Sciatic nerve (tissue), 2 donors: ENCODE measurements at regions not wholly inside any gene's neighbourhood (a gene's known extent, or its start where the extent isn't known, plus 50 kb on each side); places are given as distances from the start of the nearest gene placed in this dataset.
"Not testable (repeated sequence)": the region's sequence is repeated elsewhere in the genome, so short reads cannot be mapped to it uniquely, and the experiment has no call there.

ENCODE experiments used
- ATAC-seq: fragments of 200-7000 bp; cut with Tn5 transposase; one replicate; pipeline ENCODE4 v1.9.1; 2020; ENCODE audit warnings: mild to moderate bottlenecking, moderate library complexity
- DNase-seq: peaks from one replicate; pipeline ENCODE4 v3.0.0-alpha.2; 2020; ENCODE audit warnings: low spot score
- intact Hi-C: fragments of 100-400 bp; cut with DNase I; formaldehyde crosslinking; loops from one replicate; pipeline ENCODE4 v1.14.2; 2022
- donor health status: DM: no; HTN: no; CAD: no.
- donor health status: DM: no; HTN: no; CAD: no.

DNA sequence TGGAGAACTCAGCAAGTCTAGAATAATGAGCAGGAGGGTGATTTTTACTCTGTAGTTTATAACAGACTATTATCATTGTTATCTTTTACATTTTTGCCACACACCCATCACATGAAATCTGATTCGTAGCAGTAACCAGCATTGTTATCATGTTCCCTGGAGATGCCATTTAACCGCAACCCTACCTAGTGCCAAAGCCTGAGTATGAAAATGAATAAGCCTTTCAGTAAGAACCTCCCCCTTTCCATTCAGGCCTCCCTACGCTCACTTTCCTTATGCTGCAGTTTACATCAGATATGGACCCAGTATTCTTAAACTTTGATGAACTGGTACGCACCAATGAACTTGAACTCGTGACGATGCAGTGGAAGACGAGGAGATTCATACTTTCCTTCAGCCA lies 158.7 kb upstream of the SPRED1 start:
- ATAC-seq (peak; percentile 34), DNase-seq (no peak)
- intact Hi-C loops = no loop called here

DNA sequence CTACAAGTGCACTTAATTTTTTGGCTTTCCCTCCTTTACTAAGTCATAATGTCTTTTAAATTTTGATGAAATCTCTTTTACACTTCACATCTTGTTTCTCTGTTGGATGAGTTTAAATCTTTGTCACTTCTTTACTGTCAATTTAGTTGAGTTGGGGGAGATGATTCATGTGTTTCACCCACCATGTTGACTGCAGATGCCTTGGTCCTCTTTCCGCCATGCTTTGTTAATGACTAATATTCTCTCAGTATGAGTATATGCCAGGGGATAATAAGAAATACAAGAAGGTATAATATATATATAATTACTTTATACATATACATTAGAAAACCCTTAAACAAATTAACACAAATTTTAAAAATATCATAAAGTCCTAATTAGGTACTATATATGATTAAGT lies 149.7 kb upstream of the SPRED1 start:
- no peak for DNase-seq
- ATAC-seq = no peak
- intact Hi-C loops = no loop called here

DNA sequence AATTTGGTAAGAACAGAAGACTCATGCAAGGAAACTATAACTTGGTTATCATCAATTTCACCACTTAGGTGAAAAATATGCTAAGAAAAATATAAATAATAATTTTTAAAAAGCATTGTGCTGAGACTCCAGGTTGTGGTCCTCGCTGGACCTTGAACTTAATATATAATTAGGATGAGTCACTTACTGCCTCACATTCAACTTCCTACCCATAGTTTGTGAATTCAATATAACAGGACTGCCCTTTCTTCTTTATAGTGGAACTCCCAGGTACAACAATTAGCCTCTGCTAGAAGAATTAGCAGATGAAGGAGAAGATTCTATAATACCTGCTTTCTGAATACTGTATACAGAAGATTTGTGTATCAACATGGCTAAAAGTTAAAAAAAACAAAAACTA lies 149.1 kb upstream of the SPRED1 start:
- intact Hi-C loops = no loop called here
- no peak for DNase-seq
- no peak for ATAC-seq

DNA sequence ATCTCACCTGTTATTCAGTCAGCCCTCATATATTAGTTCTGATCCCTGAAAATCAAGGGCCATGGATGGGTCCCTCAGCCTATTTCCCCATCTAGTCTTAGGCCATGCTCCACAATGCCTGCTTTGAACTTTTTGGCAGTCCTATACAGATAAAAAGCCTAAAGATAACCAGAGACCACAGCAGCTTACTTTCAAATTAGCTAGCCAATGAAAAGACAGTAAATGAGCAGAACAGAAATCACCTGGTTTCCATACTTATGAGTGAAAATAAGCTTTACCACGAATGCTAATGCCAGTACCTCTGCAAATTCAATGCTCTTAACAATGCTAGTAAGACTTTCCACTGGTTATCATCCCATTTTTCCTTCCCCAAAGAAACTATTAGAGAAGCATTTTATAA lies 141.6 kb upstream of the SPRED1 start:
- no peak for ATAC-seq
- intact Hi-C loops = no loop called here
- no peak for DNase-seq

DNA sequence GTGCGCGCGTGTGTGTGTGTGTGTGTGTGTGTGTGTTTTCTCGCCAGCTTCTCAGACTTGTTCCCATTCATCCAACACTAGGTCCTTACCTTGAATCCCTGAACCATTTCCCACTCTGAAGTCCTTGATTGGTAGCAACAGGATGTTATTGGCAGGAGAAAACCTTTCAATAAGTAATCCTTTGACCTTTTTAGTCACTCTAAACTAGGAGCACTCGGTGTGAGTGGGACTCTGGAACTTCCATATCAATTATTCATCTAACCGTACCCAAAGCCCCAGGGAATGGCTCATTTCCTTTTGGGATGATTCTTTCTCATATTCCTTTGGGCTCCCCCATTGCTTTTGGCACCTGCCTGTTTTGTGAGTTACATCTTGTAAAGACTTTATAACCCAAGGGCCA lies 140.2 kb upstream of the SPRED1 start:
- ATAC-seq (no peak), DNase-seq (no peak)
- intact Hi-C loops = no loop called here

DNA sequence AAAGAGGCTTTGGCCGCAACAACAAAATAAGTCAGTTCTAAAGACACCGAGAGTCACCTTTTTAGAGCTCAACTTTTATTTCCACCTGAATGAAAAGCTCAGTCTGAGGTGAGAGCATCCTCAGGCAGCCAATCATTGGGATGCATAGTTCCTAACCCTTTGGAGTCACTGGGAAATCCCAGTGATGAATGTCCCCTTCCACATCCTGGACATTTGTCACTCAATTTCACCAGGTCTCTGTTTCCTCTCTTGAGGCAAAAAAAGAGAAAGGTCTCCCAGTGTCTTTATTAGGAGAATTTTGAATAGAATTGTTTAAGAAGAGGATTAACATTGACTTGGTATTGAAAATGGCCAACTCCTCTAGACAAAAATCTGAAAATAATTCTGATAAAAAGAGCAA lies 137.5 kb upstream of the SPRED1 start:
- intact Hi-C loops = no loop called here
- DNase-seq = no peak
- ATAC-seq = no peak

DNA sequence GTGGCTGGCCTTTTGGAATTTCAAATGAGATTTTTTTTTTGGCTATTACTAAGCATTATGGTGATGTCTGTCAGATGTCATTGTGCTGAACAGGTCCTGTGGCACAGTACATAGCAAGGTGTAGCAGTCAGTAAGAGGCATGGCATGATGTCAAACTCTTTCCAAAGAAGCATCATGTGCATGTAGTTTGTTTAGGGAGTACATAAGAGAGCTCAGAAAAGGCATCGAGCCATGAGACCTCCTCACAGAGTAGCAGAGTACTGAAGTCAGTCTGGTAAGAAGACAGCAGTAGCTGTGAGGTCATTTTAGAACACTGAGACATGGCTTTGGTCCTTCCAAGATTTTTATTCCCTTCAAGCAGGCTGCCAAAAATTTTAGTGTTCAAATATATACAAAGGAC lies 134.9 kb upstream of the SPRED1 start:
- intact Hi-C loops = no loop called here
- DNase-seq = no peak
- ATAC-seq = no peak

DNA sequence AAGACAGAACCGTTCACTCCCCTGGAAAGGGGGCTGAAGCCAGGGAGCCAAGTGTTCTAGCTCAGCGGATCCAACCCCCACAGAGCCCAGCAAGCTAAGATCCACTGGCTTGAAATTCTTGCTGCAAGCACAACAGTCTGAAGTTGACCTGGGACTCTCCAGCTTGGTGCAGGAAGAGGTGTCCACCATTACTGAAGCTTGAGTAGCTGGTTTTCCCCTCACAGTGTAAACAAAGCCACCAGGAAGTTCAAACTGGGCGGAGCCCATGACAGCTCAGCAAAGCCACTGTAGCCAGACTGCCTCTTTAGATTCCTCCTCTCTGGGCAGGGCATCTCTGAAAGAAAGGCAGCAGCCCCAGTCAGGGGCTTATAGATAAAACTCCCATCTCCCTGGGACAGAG lies 132.8 kb upstream of the SPRED1 start:
- ATAC-seq, intact Hi-C loops, DNase-seq: not testable (repeated sequence)

DNA sequence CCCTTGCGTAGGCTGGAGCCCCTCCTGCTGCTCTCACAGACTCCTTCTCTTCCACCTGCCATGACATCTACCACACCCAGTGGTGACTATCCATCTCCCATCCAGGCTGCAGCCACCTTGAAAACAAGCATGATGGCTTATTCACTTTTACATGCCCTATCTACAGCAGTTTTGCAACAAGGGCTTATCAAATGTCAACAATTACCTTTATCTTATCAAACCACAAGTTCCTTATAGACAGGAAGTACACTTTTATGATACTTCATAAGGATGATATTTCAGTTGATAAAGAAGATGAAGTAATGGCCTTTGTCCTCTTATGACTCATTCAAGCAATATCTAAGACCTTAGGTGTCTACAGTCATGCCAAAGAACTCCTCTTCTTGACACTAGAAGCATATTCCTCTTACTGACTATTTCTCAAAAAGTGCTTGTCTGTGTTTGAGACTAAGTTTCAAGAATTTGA lies 125.3 kb upstream of the SPRED1 start:
- DNase-seq (no peak), ATAC-seq (no peak)
- intact Hi-C loops = no loop called here

DNA sequence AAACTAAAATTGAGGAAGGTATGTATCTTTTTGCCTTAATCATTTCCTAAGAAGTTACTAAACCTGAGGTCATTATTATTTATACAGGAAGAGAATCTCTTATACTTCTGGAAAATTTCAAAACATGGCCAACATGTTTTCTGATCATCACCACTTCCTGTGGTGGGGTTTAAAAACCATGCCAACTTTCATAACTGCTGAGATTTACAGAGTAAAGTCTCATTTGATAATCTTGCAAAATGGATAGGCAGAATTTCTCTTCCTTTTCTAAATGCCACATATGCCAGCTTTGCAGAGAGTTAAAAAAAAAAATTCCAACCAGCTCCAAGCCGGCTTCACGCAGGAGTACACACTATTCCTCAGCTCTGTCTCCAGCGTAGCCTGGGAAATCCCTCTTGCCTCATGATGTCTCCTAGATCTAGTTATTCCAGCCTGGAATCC lies 124.3 kb upstream of the SPRED1 start:
- DNase-seq (no peak), ATAC-seq (no peak)
- intact Hi-C loops = no loop called here

DNA sequence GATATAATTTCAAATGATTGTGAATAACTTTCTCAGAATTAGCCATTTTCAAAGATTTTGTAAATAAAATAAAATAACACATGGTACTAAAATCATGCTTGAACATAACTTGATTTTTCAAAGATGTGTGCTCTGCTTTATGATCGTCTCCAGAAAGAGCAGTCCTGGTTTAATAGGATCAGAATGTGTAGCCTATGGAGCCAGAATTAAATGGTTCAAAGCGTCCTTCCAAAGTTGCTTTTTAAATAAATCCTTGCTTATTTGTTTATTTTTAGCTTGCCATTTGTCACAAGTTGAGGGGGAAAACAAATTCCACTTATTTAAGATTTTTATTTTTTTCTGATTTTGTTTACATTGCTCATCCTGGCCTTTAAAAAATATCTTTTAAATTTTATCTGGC lies 123.7 kb upstream of the SPRED1 start:
- ATAC-seq (no peak), DNase-seq (no peak)
- intact Hi-C loops = no loop called here

DNA sequence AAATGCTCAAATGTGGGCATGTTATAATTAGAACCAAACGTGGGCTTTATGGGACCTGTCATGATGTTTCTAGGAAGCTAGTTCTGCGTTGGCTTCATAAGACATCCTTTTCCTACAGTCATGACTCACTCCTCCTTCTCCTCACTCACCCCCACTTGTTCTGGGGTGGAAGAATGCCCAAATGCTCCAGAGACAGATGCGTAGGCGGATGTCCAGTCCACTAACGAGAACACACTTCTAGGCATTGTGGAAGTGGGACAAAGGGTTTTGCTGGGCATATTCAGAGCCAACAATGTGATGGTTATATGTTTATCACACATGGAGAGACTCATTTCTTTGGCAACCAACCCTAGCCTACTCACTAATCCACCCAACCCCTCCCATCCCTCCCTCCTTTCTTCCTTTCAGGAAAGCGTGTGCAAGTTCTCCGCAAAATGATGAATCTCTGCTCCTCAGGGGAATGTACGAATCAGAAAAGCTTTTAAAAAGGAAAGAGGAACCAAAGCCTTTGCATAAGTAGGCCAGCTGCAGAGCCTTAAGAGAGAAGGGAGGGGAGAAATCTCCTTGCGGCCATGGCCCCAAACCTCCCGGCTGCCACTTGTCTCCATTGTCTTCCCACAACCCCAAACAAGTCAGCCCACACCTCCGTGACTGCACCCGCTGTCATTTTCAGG lies 123.0 kb upstream of the SPRED1 start:
- intact Hi-C loops = no loop called here
- peak; percentile 84 for DNase-seq

DNA sequence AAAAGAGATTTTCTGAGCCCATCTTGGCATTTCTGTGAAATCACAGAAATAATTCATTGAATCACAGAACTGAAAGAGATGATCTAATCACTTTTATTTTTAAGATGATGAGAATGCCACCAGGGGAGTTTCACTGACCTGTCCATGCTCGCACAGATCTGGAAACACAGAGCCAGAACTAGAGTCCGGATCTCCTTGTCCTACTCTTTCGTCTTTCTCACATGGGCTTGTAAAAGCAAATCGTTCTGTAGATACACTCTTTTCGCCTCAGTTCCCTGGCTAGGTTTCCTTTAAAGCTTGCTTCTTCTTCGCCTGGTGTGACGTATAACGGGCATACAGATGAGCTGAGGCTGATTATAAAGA lies 122.5 kb upstream of the SPRED1 start:
- intact Hi-C loops = no loop called here
- no peak for DNase-seq
- peak; percentile 34 for ATAC-seq

More for the DNA sequence above, 123.0 kb upstream of the SPRED1 start:
- ATAC-seq = peak; percentile 88

DNA sequence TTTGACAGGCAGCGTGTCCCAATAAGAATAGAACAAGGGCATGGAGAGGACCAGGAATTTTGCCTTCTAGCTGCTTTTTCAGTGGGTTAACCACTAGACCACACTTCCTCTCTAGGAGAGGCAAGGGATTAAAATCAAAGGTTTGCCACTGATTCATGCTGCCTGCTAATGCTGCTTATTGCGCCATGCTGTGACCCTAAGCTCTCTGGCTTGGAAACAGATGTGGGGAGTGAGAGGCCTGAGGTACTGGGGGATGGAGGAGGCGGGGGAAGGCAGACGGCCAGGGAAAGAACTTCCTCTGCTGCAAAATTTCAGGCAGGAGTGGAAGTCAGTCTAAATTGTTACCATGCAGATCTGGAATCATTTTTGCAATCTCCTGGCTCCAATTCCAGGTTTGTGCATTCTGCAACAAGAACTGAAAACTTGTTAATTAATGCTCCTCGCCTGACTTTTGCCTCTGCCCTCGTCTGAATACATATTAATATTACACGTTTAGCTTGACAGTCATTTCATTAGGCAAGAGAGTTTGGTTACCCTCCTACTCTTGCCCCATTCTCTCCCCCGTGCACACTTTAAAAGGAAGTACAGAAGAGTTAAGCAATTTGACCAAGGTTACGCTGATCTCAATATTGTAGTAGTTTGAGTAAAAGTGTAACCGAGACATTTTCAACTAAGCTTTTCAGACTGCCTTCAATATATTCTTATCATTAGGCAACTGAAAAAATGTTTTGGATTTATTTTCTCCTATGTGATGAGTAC lies 121.7 kb upstream of the SPRED1 start:
- intact Hi-C loops = no loop called here
- DNase-seq (peak; percentile 90), ATAC-seq (peak; percentile 95)

DNA sequence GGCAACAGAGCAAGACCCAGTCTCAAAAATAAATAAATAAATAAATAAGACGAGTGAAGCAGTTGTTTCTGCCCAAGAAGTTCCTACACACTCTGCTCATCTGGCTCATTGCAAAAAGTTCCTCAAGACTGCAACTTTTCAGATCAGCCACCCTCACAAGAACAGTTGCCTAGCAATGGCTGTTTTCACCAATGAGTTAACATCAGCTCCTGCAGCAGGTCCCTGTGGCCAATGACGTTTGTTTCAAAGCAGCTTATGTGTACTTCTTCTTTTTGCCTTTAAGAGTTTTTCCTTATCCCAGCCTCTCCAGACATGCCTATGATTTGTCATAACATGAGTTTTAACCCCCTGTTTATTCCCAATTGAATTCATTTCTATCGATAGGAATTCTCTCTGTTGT lies 118.4 kb upstream of the SPRED1 start:
- DNase-seq = no peak
- ATAC-seq = no peak
- intact Hi-C loops = no loop called here

DNA sequence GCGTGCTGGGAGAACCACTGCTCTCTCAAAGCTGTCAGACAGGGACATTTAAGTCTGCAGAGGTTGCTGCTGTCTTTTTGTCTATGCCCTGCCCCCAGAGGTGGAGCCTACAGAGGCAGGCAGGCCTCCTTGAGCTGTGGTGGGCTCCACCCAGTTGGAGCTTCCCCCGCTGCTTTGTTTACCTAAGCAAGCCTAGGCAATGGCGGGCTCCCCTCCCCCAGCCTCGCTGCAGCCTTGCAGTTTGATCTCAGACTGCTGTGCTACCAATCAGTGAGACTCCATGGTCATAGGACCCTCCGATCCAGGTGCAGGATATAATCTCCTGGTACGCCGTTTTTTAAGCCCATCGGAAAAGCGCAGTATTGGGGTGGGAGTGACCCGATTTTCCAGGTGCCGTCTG lies 110.4 kb upstream of the SPRED1 start:
- intact Hi-C loops, DNase-seq, ATAC-seq: not testable (repeated sequence)

DNA sequence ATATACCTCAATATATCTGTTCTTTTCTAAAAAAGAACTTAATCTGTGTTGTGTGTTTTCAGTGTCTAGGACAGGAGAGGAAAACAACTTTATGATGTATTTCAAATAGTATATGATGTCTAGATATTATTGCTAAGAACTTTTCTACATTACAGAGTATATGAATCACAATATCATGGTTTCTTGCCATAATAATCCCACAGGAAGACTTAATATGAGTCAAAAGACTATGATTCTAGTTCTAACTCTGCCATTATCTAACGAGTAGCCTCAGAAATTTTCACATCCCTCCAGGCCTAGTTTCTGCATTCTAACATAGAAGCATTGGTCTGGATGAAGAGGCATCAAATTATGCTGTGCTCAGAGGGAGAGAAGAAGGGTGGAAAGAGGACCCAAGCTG lies 107.7 kb upstream of the SPRED1 start:
- DNase-seq (no peak), ATAC-seq (no peak)
- intact Hi-C loops = no loop called here

DNA sequence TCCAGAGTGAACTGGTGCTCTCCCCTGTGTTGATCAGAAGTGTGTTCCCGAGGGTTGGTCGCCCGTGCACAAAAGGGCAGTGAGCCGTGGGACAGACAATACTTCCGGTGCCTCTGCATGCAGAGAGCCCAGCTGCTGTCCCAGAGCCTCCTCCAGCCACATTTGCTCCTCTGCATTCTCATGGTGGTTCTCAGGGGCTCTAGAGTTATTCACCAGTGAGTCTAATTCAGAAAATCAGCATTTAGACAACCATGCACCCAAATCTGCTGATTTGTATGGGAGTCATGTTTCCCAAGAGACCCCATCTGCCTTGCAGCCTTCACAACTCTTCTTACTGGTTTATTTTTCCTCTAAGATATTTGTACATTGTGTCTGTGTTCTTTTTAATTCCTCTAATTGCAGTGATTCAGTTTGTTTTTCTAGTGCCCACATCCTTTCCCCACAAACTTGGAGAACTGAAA lies 107.0 kb upstream of the SPRED1 start:
- intact Hi-C loops = no loop called here
- ATAC-seq = no peak
- no peak for DNase-seq

DNA sequence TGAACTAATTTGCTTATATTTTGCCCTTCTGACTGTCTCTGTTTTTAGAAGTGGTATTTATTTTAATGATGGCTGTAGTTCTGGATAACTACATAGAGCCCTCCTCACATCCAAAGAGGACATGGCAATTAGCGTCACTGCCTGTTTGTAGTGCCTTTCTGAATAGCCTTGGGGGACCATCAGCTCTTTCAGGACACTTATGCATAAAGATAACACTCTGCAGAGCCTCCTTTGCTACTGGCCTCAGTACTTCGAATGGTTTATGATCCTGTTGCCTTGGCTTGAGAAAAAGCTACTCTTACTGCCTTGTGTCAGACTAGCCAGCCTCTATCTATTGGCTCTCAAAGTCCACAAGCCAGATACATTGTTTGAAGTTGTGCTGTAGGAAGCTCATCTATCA lies 105.4 kb upstream of the SPRED1 start:
- DNase-seq (no peak), ATAC-seq (no peak)
- intact Hi-C loops = no loop called here

DNA sequence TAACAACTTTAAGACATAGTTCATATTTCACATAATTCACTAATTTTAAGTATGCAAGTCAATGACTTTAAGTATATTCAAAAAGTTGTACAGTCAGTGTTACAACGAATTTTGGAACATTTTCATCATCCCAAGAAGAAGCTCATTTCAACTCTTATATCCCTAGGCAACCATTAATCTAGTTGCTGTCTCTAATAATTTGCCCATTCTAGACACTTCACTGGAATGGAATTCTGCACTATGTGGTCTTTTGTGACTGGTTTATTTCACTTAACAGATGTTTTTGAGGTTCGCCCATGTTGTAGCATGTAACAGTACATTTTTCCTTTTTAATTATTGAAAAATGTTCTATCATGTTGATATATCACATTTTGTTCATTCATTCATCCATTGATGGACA lies 104.2 kb upstream of the SPRED1 start:
- no peak for ATAC-seq
- no peak for DNase-seq
- intact Hi-C loops = no loop called here

DNA sequence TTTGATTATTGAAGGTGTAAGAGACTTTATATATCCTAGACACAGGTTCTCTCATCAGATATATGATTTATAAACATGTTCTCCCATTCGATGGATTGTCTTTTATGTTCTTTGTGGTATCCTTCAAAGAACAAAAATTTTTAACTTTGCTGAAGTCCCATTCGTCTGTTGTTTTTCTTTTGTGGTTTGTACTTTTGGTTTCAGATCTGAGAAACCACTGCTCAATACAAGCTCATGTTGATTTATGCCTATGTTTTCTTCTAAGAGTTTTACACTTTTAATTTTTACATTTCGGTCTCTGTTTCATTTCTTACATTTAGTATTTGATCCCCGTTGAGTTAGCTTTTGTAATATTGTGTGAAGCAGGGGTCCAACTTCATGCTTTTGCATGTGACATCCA lies 103.3 kb upstream of the SPRED1 start:
- intact Hi-C loops = no loop called here
- no peak for ATAC-seq
- no peak for DNase-seq
